Left colon (tissue), 2 donors: ENCODE measurements at regions not wholly inside any gene's neighbourhood (a gene's known extent, or its start where the extent isn't known, plus 50 kb on each side); places are given as distances from the start of the nearest gene placed in this dataset.

Experiments
- ATAC-seq: fragments of 200-7000 bp; cut with Tn5 transposase; one replicate; pipeline ENCODE4 v1.9.1; 2020; ENCODE audit warnings: mild to moderate bottlenecking, moderate library complexity
- DNase-seq, 2 donors: peaks; one replicate each; pipeline ENCODE4 v3.0.0-alpha.2; 2020
- intact Hi-C, 2 donors: fragments of 100-400 bp; cut with DNase I in 1 of 2; cut with micrococcal nuclease in 1 of 2; formaldehyde crosslinking; loops; one replicate each; pipeline versions ENCODE4 v1.11.2 to v1.14.0; 2022; cut with DNase I, micrococcal nuclease
- donor health status: DM: no; HTN: no; CAD: no.
- donor health status: DM: yes; HTN: yes; CAD: no.

- intact Hi-C loops = no loop called here
- DNase-seq = no peak
- ATAC-seq = no peak
Measured at GRCh38 chr1:219782311-219782710, 146.0 kb downstream of the SLC30A10 start.

GRCh38 chr1:219781491-219781890 lies 146.9 kb downstream of the SLC30A10 start:
- DNase-seq (no peak), ATAC-seq (no peak)
- intact Hi-C loops = no loop called here

- no peak for DNase-seq
- intact Hi-C loops = no loop called here
- ATAC-seq = no peak
Measured at GRCh38 chr1:219778793-219779369, 149.5 kb downstream of the SLC30A10 start.

GRCh38 chr1:219778110-219778509 lies 150.2 kb downstream of the SLC30A10 start:
- ATAC-seq (no peak), DNase-seq (no peak)
- intact Hi-C loops = no loop called here

GRCh38 chr1:219774386-219774785 lies 154.0 kb downstream of the SLC30A10 start:
- intact Hi-C loops = no loop called here
- DNase-seq = no peak
- no peak for ATAC-seq

GRCh38 chr1:219773775-219774174 lies 154.6 kb downstream of the SLC30A10 start:
- intact Hi-C loops = no loop called here
- no peak for ATAC-seq

GRCh38 chr1:219773110-219773509 lies 155.2 kb downstream of the SLC30A10 start:
- intact Hi-C loops = no loop called here
- no peak for ATAC-seq
- no peak for DNase-seq

More at GRCh38 chr1:219773775-219774174, 154.6 kb downstream of the SLC30A10 start:
- no peak for DNase-seq

- DNase-seq (no peak), ATAC-seq (no peak)
- intact Hi-C loops = no loop called here
Measured at GRCh38 chr1:219772265-219773036, 155.9 kb downstream of the SLC30A10 start.

GRCh38 chr1:219771080-219771479 lies 157.3 kb downstream of the SLC30A10 start:
- DNase-seq (no peak), ATAC-seq (no peak)
- intact Hi-C loops = no loop called here

GRCh38 chr1:219763321-219763720 lies 150.4 kb upstream of the ZC3H11B start:
- ATAC-seq (no peak), DNase-seq (no peak)
- intact Hi-C loops = no loop called here

GRCh38 chr1:219761208-219761860 lies 148.4 kb upstream of the ZC3H11B start:
- ATAC-seq = no peak
- DNase-seq = no peak
- intact Hi-C loops = no loop called here

- intact Hi-C loops = no loop called here
- no peak for ATAC-seq
- DNase-seq = no peak
Measured at GRCh38 chr1:219759095-219759494, 146.2 kb upstream of the ZC3H11B start.

- intact Hi-C loops = no loop called here
- ATAC-seq = no peak
- no peak for DNase-seq
Measured at GRCh38 chr1:219757890-219758289, 145.0 kb upstream of the ZC3H11B start.

- intact Hi-C loops = no loop called here
- DNase-seq = no peak
- ATAC-seq = no peak
Measured at GRCh38 chr1:219755234-219755633, 142.3 kb upstream of the ZC3H11B start.

GRCh38 chr1:219754767-219755166 lies 141.9 kb upstream of the ZC3H11B start:
- ATAC-seq (no peak), DNase-seq (no peak)
- intact Hi-C loops = no loop called here

GRCh38 chr1:219753914-219754313 lies 141.0 kb upstream of the ZC3H11B start:
- intact Hi-C loops = no loop called here
- ATAC-seq (no peak), DNase-seq (no peak)

- intact Hi-C loops = no loop called here
- DNase-seq (no peak), ATAC-seq (no peak)
Measured at GRCh38 chr1:219752645-219753044, 139.7 kb upstream of the ZC3H11B start.

- DNase-seq = no peak
- no peak for ATAC-seq
- intact Hi-C loops = no loop called here
Measured at GRCh38 chr1:219751870-219752507, 139.1 kb upstream of the ZC3H11B start.

GRCh38 chr1:219749370-219749769 lies 136.5 kb upstream of the ZC3H11B start:
- intact Hi-C loops = no loop called here
- no peak for DNase-seq
- ATAC-seq = no peak

- intact Hi-C loops = no loop called here
- ATAC-seq (no peak), DNase-seq (no peak)
Measured at GRCh38 chr1:219746141-219746540, 133.2 kb upstream of the ZC3H11B start.
